ENCODE measurements at regions not wholly inside any gene's neighbourhood (a gene's known extent, or its start where the extent isn't known, plus 50 kb on each side); places are given as distances from the start of the nearest gene placed in this dataset.

DNA sequence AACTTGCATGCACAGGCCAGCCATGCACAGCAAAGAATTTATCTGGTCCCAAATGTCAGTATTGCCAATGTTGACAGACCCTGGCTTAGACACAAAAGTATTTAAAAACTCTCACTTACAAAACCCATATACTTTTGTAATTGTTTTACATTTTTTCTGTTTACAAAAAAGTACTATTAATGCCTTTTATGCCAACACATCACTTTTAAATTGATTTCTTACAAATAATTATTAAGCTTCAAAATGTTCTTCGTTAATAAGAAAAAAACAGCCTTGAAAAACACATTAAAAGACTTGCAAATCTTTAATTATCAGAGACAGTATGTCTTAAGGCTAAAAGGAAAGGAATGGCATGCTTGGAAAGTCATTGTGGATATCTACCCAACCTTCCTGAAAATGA lies 181.3 kb upstream of the TWIST2 start:
- Mint-ChIP-seq H3K9me3 (ENCODE audit: unreplicated experiment) (no peaks in the 10 kb centered on the region), H3K4me3 (ENCODE audit: unreplicated experiment) (no peak overlapping the region), H3K27ac (ENCODE audit: unreplicated experiment) (no peak overlapping the region), H3K4me1 (ENCODE audit: unreplicated experiment) (no peaks in the 10 kb centered on the region), H3K36me3 (ENCODE audit: low read depth, unreplicated experiment) (no peaks in the 10 kb centered on the region), H3K27me3 (ENCODE audit: unreplicated experiment) (no peaks in the 10 kb centered on the region)
- TF ChIP-seq, protein P1, sequence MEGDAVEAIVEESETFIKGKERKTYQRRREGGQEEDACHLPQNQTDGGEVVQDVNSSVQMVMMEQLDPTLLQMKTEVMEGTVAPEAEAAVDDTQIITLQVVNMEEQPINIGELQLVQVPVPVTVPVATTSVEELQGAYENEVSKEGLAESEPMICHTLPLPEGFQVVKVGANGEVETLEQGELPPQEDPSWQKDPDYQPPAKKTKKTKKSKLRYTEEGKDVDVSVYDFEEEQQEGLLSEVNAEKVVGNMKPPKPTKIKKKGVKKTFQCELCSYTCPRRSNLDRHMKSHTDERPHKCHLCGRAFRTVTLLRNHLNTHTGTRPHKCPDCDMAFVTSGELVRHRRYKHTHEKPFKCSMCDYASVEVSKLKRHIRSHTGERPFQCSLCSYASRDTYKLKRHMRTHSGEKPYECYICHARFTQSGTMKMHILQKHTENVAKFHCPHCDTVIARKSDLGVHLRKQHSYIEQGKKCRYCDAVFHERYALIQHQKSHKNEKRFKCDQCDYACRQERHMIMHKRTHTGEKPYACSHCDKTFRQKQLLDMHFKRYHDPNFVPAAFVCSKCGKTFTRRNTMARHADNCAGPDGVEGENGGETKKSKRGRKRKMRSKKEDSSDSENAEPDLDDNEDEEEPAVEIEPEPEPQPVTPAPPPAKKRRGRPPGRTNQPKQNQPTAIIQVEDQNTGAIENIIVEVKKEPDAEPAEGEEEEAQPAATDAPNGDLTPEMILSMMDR (IDR thresholded peaks at IDR 0.05; ENCODE audit: unreplicated experiment): no peak
- no peak for DNase-seq (ENCODE audit: low spot score)

DNA sequence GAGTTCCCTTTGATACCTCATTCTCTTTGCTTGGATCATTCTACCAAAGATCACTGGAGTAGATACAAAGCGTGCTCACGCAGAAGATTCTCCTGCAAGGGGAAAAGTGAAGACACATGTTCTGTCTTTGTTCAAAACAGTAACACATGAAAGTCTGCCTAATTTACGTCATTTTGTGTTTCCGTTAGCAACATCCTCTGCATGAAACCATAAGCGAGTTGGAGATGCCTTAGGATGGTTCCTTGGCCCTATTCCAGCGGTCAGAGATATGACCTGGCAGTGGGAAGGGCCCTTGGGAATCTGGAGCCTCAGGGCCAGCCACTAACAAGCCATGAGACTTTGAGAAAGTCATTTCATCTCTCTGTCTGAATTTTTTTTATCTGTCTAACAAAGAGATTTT lies 180.9 kb upstream of the TWIST2 start:
- TF ChIP-seq, protein P1 (IDR thresholded peaks at IDR 0.05; ENCODE audit: unreplicated experiment): no peak
- Mint-ChIP-seq H3K4me1 (ENCODE audit: unreplicated experiment) (no peaks in the 10 kb centered on the region), H3K9me3 (ENCODE audit: unreplicated experiment) (no peaks in the 10 kb centered on the region)

DNA sequence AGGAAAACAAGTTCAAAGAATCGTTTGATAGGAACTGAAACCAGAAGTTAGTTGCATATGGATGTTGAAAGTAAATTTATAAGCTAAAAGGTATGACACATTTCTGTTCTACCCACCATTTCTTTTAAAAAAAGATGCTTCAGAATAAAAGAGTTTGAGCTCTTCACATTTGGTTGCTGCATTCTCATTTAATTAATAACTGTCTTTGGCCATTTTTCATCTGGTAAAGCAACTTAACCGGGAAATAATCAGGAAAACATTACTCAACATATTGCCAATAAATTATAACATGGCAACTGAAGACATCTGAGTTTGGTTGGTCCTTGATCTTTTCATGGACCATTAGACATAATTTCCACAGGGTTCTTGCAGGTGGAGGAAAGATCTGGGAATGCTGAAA lies 180.2 kb upstream of the TWIST2 start:
- Mint-ChIP-seq H3K4me1 (ENCODE audit: unreplicated experiment) (no peaks in the 10 kb centered on the region), H3K4me3 (ENCODE audit: unreplicated experiment) (no peak overlapping the region), H3K27me3 (ENCODE audit: unreplicated experiment) (no peaks in the 10 kb centered on the region), H3K36me3 (ENCODE audit: low read depth, unreplicated experiment) (no peaks in the 10 kb centered on the region), H3K9me3 (ENCODE audit: unreplicated experiment) (no peaks in the 10 kb centered on the region), H3K27ac (ENCODE audit: unreplicated experiment) (no peak overlapping the region)
- no peak for DNase-seq (ENCODE audit: low spot score)
- TF ChIP-seq, protein P1 (IDR thresholded peaks at IDR 0.05; ENCODE audit: unreplicated experiment): no peak

More for the DNA sequence above, 180.9 kb upstream of the TWIST2 start:
- Mint-ChIP-seq H3K36me3 (ENCODE audit: low read depth, unreplicated experiment) (no peaks in the 10 kb centered on the region), H3K27me3 (ENCODE audit: unreplicated experiment) (no peaks in the 10 kb centered on the region), H3K27ac (ENCODE audit: unreplicated experiment) (no peak overlapping the region), H3K4me3 (ENCODE audit: unreplicated experiment) (no peak overlapping the region)
- no peak for DNase-seq (ENCODE audit: low spot score)

DNA sequence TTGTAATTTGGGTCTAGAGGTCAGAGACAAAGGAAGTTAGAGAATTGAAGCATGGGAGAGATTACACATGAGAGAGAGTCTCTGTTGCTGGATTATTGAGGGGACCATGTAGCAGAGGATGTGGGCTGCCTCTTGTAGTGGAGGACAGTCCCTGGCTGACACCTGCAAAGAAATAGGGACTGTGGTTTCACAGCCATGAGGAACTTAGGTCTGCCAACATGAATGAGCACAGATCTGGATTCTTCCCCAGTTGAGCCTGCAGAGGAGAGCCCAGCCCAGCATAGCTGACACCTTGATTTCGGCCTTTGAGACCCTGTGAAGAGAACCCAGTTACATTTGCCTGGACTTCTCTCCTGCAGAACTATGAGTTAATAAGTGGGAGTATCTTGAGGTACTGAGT lies 179.5 kb upstream of the TWIST2 start:
- no peak overlapping the region for H3K27ac Mint-ChIP-seq (ENCODE audit: unreplicated experiment)
- no peak for DNase-seq (ENCODE audit: low spot score)
- no peaks in the 10 kb centered on the region for H3K4me1 Mint-ChIP-seq (ENCODE audit: unreplicated experiment)
- no peaks in the 10 kb centered on the region for H3K27me3 Mint-ChIP-seq (ENCODE audit: unreplicated experiment)
- no peaks in the 10 kb centered on the region for H3K9me3 Mint-ChIP-seq (ENCODE audit: unreplicated experiment)
- H3K36me3 Mint-ChIP-seq (ENCODE audit: low read depth, unreplicated experiment): no peaks in the 10 kb centered on the region
- H3K4me3 Mint-ChIP-seq (ENCODE audit: unreplicated experiment): no peak overlapping the region
- TF ChIP-seq, protein P1 (IDR thresholded peaks at IDR 0.05; ENCODE audit: unreplicated experiment): no peak

DNA sequence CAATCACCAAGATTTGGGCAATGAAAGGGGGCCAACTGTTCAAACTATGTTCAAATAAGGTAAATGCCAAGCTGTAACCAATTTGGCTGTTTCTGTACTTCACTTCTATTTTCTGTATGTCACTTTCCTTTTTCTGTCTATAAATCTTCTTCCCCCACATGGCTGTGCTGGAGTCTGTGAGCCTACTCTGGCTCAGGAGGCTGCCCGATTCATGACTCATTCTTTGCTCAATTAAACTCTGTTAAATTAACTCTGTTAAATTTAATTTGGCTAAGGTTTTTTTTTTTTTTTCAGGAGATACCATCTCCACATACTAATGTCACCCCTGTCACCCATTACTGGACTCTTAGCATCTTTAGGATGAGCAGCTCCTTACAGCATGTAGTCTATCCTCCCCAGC lies 178.8 kb upstream of the TWIST2 start:
- Mint-ChIP-seq H3K4me1 (ENCODE audit: unreplicated experiment) (no peaks in the 10 kb centered on the region), H3K27ac (ENCODE audit: unreplicated experiment) (no peak overlapping the region), H3K9me3 (ENCODE audit: unreplicated experiment) (no peaks in the 10 kb centered on the region), H3K36me3 (ENCODE audit: low read depth, unreplicated experiment) (no peaks in the 10 kb centered on the region), H3K4me3 (ENCODE audit: unreplicated experiment) (no peak overlapping the region), H3K27me3 (ENCODE audit: unreplicated experiment) (no peaks in the 10 kb centered on the region)
- no peak for DNase-seq (ENCODE audit: low spot score)
- TF ChIP-seq, protein P1 (IDR thresholded peaks at IDR 0.05; ENCODE audit: unreplicated experiment): no peak

Data from endothelial cell (in vitro differentiated cells).